ENCODE measurements at regions not wholly inside any gene's neighbourhood (a gene's known extent, or its start where the extent isn't known, plus 50 kb on each side); places are given as distances from the start of the nearest gene placed in this dataset.
"Not testable (repeated sequence)": the region's sequence is repeated elsewhere in the genome, so short reads cannot be mapped to it uniquely, and the experiment has no call there.

GRCh38 chr18:25490316-25490715, 138.3 kb upstream of the ZNF521 start:
- H3K9me3 Mint-ChIP-seq: peaks cover 4% of the 10 kb centered on the region
- DNase-seq: no peak
- no peaks in the 10 kb centered on the region for H3K27me3 Mint-ChIP-seq
- no peaks in the 10 kb centered on the region for H3K36me3 Mint-ChIP-seq (ENCODE audit: low read depth)
- H3K27ac Mint-ChIP-seq: no peak overlapping the region
- H3K4me3 Mint-ChIP-seq: no peak overlapping the region
- H3K4me1 Mint-ChIP-seq (ENCODE audit: low read depth): no peaks in the 10 kb centered on the region

- no peak for DNase-seq
- no peaks in the 10 kb centered on the region for H3K27me3 Mint-ChIP-seq
- no peaks in the 10 kb centered on the region for H3K4me1 Mint-ChIP-seq (ENCODE audit: low read depth)
- no peak overlapping the region for H3K27ac Mint-ChIP-seq
- no peaks in the 10 kb centered on the region for H3K36me3 Mint-ChIP-seq (ENCODE audit: low read depth)
- peaks cover 10% of the 10 kb centered on the region for H3K9me3 Mint-ChIP-seq
- no peak overlapping the region for H3K4me3 Mint-ChIP-seq
Observed at GRCh38 chr18:25473008-25473407, 121.0 kb upstream of the ZNF521 start.

GRCh38 chr18:25470756-25471524, 119.0 kb upstream of the ZNF521 start:
- not testable (repeated sequence) for H3K36me3 Mint-ChIP-seq (ENCODE audit: low read depth); H3K4me1 Mint-ChIP-seq (ENCODE audit: low read depth); DNase-seq; H3K9me3 Mint-ChIP-seq; H3K27ac Mint-ChIP-seq; H3K4me3 Mint-ChIP-seq; H3K27me3 Mint-ChIP-seq

- peaks cover 3% of the 10 kb centered on the region for H3K9me3 Mint-ChIP-seq
- H3K36me3 Mint-ChIP-seq (ENCODE audit: low read depth): no peaks in the 10 kb centered on the region
- no peak for DNase-seq
- H3K27me3 Mint-ChIP-seq: no peaks in the 10 kb centered on the region
- no peak overlapping the region for H3K4me3 Mint-ChIP-seq
- H3K27ac Mint-ChIP-seq: no peak overlapping the region
- H3K4me1 Mint-ChIP-seq (ENCODE audit: low read depth): no peaks in the 10 kb centered on the region
Observed at GRCh38 chr18:25470062-25470461, 118.1 kb upstream of the ZNF521 start.

- Mint-ChIP-seq H3K4me3 (no peak overlapping the region), H3K9me3 (peaks cover 3% of the 10 kb centered on the region), H3K4me1 (ENCODE audit: low read depth) (no peaks in the 10 kb centered on the region), H3K36me3 (ENCODE audit: low read depth) (no peaks in the 10 kb centered on the region), H3K27ac (no peak overlapping the region), H3K27me3 (no peaks in the 10 kb centered on the region)
- DNase-seq: no peak
Observed at GRCh38 chr18:25469489-25469888, 117.5 kb upstream of the ZNF521 start.

GRCh38 chr18:25467226-25467987, 115.4 kb upstream of the ZNF521 start:
- no peak for DNase-seq

GRCh38 chr18:25465152-25465732, 113.3 kb upstream of the ZNF521 start:
- no peaks in the 10 kb centered on the region for H3K4me1 Mint-ChIP-seq (ENCODE audit: low read depth)
- no peak overlapping the region for H3K4me3 Mint-ChIP-seq
- no peak overlapping the region for H3K27ac Mint-ChIP-seq
- H3K36me3 Mint-ChIP-seq (ENCODE audit: low read depth): no peaks in the 10 kb centered on the region
- no peaks in the 10 kb centered on the region for H3K27me3 Mint-ChIP-seq
- no peaks in the 10 kb centered on the region for H3K9me3 Mint-ChIP-seq
- no peak for DNase-seq

More at GRCh38 chr18:25467226-25467987, 115.4 kb upstream of the ZNF521 start:
- H3K27ac Mint-ChIP-seq: no peak overlapping the region
- H3K4me3 Mint-ChIP-seq: no peak overlapping the region
- no peaks in the 10 kb centered on the region for H3K4me1 Mint-ChIP-seq (ENCODE audit: low read depth)
- peaks cover 3% of the 10 kb centered on the region for H3K9me3 Mint-ChIP-seq
- no peaks in the 10 kb centered on the region for H3K36me3 Mint-ChIP-seq (ENCODE audit: low read depth)
- no peaks in the 10 kb centered on the region for H3K27me3 Mint-ChIP-seq

- Mint-ChIP-seq H3K27me3 (no peaks in the 10 kb centered on the region), H3K4me3 (no peak overlapping the region), H3K27ac (no peak overlapping the region), H3K36me3 (ENCODE audit: low read depth) (no peaks in the 10 kb centered on the region), H3K4me1 (ENCODE audit: low read depth) (no peaks in the 10 kb centered on the region), H3K9me3 (no peaks in the 10 kb centered on the region)
- no peak for DNase-seq
Observed at GRCh38 chr18:25464227-25464626, 112.3 kb upstream of the ZNF521 start.

- DNase-seq: no peak
- Mint-ChIP-seq H3K9me3 (no peaks in the 10 kb centered on the region), H3K4me3 (no peak overlapping the region), H3K4me1 (ENCODE audit: low read depth) (no peaks in the 10 kb centered on the region), H3K27ac (no peak overlapping the region), H3K36me3 (ENCODE audit: low read depth) (no peaks in the 10 kb centered on the region), H3K27me3 (no peaks in the 10 kb centered on the region)
Observed at GRCh38 chr18:25463726-25464125, 111.8 kb upstream of the ZNF521 start.

GRCh38 chr18:25459814-25460213, 107.8 kb upstream of the ZNF521 start:
- DNase-seq: no peak
- H3K27me3 Mint-ChIP-seq: no peaks in the 10 kb centered on the region
- H3K27ac Mint-ChIP-seq: no peak overlapping the region
- no peaks in the 10 kb centered on the region for H3K36me3 Mint-ChIP-seq (ENCODE audit: low read depth)
- H3K4me1 Mint-ChIP-seq (ENCODE audit: low read depth): no peaks in the 10 kb centered on the region
- no peaks in the 10 kb centered on the region for H3K9me3 Mint-ChIP-seq
- H3K4me3 Mint-ChIP-seq: no peak overlapping the region

- Mint-ChIP-seq H3K27ac (no peak overlapping the region), H3K4me1 (ENCODE audit: low read depth) (no peaks in the 10 kb centered on the region), H3K4me3 (no peak overlapping the region), H3K36me3 (ENCODE audit: low read depth) (no peaks in the 10 kb centered on the region), H3K9me3 (no peaks in the 10 kb centered on the region), H3K27me3 (no peaks in the 10 kb centered on the region)
- no peak for DNase-seq
Observed at GRCh38 chr18:25457601-25458000, 105.6 kb upstream of the ZNF521 start.

- Mint-ChIP-seq H3K27me3 (no peaks in the 10 kb centered on the region), H3K36me3 (ENCODE audit: low read depth) (no peaks in the 10 kb centered on the region), H3K9me3 (no peaks in the 10 kb centered on the region), H3K27ac (no peak overlapping the region), H3K4me3 (no peak overlapping the region), H3K4me1 (ENCODE audit: low read depth) (no peaks in the 10 kb centered on the region)
- no peak for DNase-seq
Observed at GRCh38 chr18:25457126-25457525, 105.2 kb upstream of the ZNF521 start.

GRCh38 chr18:25456334-25457010, 104.5 kb upstream of the ZNF521 start:
- H3K27ac Mint-ChIP-seq: no peak overlapping the region
- H3K4me3 Mint-ChIP-seq: no peak overlapping the region
- H3K9me3 Mint-ChIP-seq: peaks cover 4% of the 10 kb centered on the region
- no peak for DNase-seq
- no peaks in the 10 kb centered on the region for H3K27me3 Mint-ChIP-seq
- no peaks in the 10 kb centered on the region for H3K4me1 Mint-ChIP-seq (ENCODE audit: low read depth)
- H3K36me3 Mint-ChIP-seq (ENCODE audit: low read depth): no peaks in the 10 kb centered on the region

GRCh38 chr18:25455646-25456045, 103.7 kb upstream of the ZNF521 start:
- H3K36me3 Mint-ChIP-seq (ENCODE audit: low read depth): no peaks in the 10 kb centered on the region
- H3K27me3 Mint-ChIP-seq: no peaks in the 10 kb centered on the region
- H3K4me1 Mint-ChIP-seq (ENCODE audit: low read depth): no peaks in the 10 kb centered on the region
- DNase-seq: no peak
- no peak overlapping the region for H3K27ac Mint-ChIP-seq
- peaks cover 4% of the 10 kb centered on the region for H3K9me3 Mint-ChIP-seq
- no peak overlapping the region for H3K4me3 Mint-ChIP-seq

Measured in activated T-cell treated with anti-CD3 and anti-CD28 coated beads, Interleukin-2, amount 50 U/mL, for 24 hours (primary cell).